ENCODE measurements at regions not wholly inside any gene's neighbourhood (a gene's known extent, or its start where the extent isn't known, plus 50 kb on each side); places are given as distances from the start of the nearest gene placed in this dataset.

GRCh38 chr11:93053864-93054263, 84.4 kb downstream of the MTNR1B start:
- no peak for DNase-seq
- Histone ChIP-seq H3K4me2 (ENCODE audit: low read depth, low read length) (no peak overlapping the region), H2BK120ac (ENCODE audit: low read depth, low read length) (peak overlapping the region; percentile 99), H4K91ac (ENCODE audit: insufficient read depth, low read depth, low read length) (peak overlapping the region; percentile 97), H4K20me1 (ENCODE audit: insufficient read depth, low read length) (no peaks in the 10 kb centered on the region), H3K4me1 (ENCODE audit: control insufficient read depth, insufficient read depth, low read length) (peaks cover 26% of the 10 kb centered on the region), H3K36me3 (ENCODE audit: control insufficient read depth, insufficient read depth, low read length) (no peaks in the 10 kb centered on the region), H2BK15ac (ENCODE audit: low read depth, low read length) (peak overlapping the region; percentile 99), H4K5ac (ENCODE audit: low read depth, low read length) (peak overlapping the region; percentile 92), H3K79me1 (ENCODE audit: low read depth in 1 of 2, low read length in 2 of 2) (0 out of 4 replicates have a peak, but pooled peaks cover 0 to 3% of the 10 kb centered on the region in 2 experiments), H2BK20ac (ENCODE audit: low read depth, low read length) (peak overlapping the region; percentile 100), H3K27me3 (ENCODE audit: control insufficient read depth, insufficient read depth, low read length) (no peaks in the 10 kb centered on the region), H3K18ac (ENCODE audit: low read depth, low read length) (peak overlapping the region; percentile 95), H3K56ac (ENCODE audit: extremely low read depth, insufficient read depth, low read length) (peak overlapping the region; percentile 86; the same call in 1 of the 2 replicates), H2BK5ac (ENCODE audit: low read depth, low read length, poor library complexity, severe bottlenecking) (peak overlapping the region; percentile 91), H3K9me3 (ENCODE audit: control insufficient read depth, insufficient read depth, low read length) (no peaks in the 10 kb centered on the region), H2AK9ac (replicated peaks; ENCODE audit: low read depth, low read length, poor library complexity) (peak overlapping the region; percentile 79), H2AK5ac (ENCODE audit: low read depth, low read length) (peak overlapping the region; percentile 94), H3K9me1 (ENCODE audit: insufficient read depth, low read length) (peaks cover 10% of the 10 kb centered on the region), H3K4me3 (ENCODE audit: insufficient read depth, low read depth, low read length) (no peak overlapping the region), H3K27ac (ENCODE audit: insufficient read depth, low read length) (peak overlapping the region; percentile 96), H2AFZ (replicated peaks; ENCODE audit: low read length, poor library complexity) (peak overlapping the region; percentile 36), H3K14ac (replicated peaks; ENCODE audit: low read depth, low read length) (peak overlapping the region; percentile 97), H3K9ac (ENCODE audit: low read depth, low read length) (no peak overlapping the region), H3K23ac (ENCODE audit: low read depth, low read length) (peak overlapping the region; percentile 94), H3K4ac (ENCODE audit: low read depth, low read length) (peak overlapping the region; percentile 97), H4K8ac (ENCODE audit: low read depth in 2 of 2, low read length in 2 of 2) (peak overlapping the region; percentile 83 to 93; a peak in 3 of 4 replicates)
- no peak for ATAC-seq (ENCODE audit: low read depth)
- no peak for TF ChIP-seq CEBPB (IDR thresholded peaks at IDR 0.05; ENCODE audit: low read depth, low read length)
- no peak for TF ChIP-seq NFE2L2 (IDR thresholded peaks at IDR 0.05; ENCODE audit: low read depth, low read length)
- no peak for TF ChIP-seq CHD1 (IDR thresholded peaks at IDR 0.05; ENCODE audit: low read depth, low read length)
- dilution Hi-C loops (cut with HindIII; ENCODE audit: low sequenced_read_pairs, unreplicated experiment) (no loop called here), intact Hi-C loops (cut with micrococcal nuclease) (loop anchor here (2.0 kb wide), 2 partner anchors 53 to 111 kb away; no protein-coding TSS in a partner anchor), in situ Hi-C loops (cut with MboI; ENCODE audit: low sequenced_read_pairs) (no loop called here)
- WGBS, 2 experiments (ENCODE audit: extremely low coverage in 2 of 2, insufficient read length in 1 of 2) = no CpG with 5 or more reads among the region's 2 CpGs
- POLR2A ChIA-PET (ENCODE audit: unreplicated experiment) = no interaction called here
- no TSS peak for BruUV-seq (replicated peaks)
- CTCF ChIA-PET = interaction anchor here (0.5 to 1.2 kb wide), 2 partner anchors 10 to 45 kb away, joined by 3 to 4 read pairs; no protein-coding TSS in a partner anchor

All from IMR-90 (cell line).